Activated CD4-positive, alpha-beta T cell treated with anti-CD3 and anti-CD28 coated beads, Interleukin-10, Interleukin-2, amounts not matched to agents 100 ng/mL and 50 ng/mL, durations not matched to agents 16 hours and 8 hours (primary cell): ENCODE measurements at regions not wholly inside any gene's neighbourhood (a gene's known extent, or its start where the extent isn't known, plus 50 kb on each side); places are given as distances from the start of the nearest gene placed in this dataset.

ENCODE experiments used
- DNase-seq: peaks from one replicate; pipeline ENCODE4 v3.0.0-alpha.2; 2020

- no peak for DNase-seq
These were observed 154.1 kb upstream of the PRDM9 start for GRCh38 chr5:23353286-23353685.

- no peak for DNase-seq
These were observed 155.0 kb upstream of the PRDM9 start for GRCh38 chr5:23352446-23352845.

- DNase-seq: no peak
These were observed 164.3 kb upstream of the PRDM9 start for GRCh38 chr5:23343121-23343520.

DNA sequence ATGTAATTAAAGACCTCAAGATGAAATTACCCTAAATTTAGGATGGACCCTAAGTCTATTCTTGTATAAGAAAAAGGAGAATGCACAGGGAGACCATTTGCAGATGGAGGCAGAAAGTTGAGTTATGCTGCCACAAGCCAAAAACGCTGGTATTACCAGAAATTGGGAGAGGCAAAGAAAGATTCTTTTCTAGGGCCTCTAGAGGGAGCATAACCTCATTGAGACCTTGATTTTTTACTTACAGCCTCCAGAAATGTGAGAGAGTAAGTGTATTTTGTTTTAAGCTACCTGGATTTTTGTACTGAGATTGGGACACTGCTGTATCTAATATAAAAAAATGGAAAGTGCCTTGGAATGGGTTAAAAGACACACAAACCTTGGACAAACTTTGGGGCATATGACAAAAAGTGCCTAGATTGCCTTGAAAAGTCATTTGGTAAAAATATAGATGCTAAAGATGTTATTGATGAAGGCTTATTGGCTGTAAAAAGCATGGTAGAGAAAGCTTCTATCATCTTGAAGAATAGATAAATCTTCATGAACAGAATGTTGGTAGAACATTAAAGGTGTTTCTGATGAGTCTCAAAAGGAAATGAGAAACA is 174.7 kb upstream of the PRDM9 start:
- no peak for DNase-seq

DNA sequence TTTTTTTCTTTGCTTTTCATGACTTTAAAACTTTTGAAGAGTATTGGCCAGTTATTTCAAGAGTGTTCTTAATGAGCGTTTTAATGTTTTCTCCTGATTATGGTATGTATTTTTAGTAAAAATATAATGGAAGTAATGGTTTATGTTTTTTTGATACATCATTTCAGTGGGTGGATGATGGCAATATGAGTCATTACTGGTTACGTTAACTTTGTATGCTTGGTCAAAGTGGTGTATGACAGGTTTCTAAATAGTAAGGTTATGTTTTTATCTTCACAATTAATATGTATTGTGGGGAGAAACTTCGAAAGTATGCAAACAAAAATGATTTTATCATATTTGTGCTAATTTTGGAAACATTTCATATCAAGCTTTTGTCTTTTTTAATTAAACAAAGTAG is 176.7 kb upstream of the PRDM9 start:
- no peak for DNase-seq

GRCh38 chr5:23319901-23320300 is 187.5 kb upstream of the PRDM9 start:
- no peak for DNase-seq

DNA sequence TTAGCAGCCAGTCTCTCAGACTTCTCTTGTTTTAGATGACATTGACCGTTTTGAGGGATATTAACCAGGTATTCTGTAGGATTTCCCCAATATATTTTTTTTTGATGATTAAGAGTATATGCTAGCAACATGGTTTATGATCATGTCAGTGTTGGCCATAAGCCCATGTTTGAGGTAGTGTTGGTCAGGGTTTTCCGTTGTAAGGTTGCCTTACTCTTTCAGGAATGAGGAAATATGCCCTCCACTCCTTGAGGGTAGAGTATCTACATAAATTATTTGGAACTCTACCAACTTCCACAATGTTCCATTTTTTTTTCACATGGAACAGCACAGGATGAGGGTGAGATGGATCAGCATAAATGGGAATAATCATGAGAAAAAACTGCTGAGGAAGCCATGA is 188.4 kb upstream of the PRDM9 start:
- no peak for DNase-seq

DNA sequence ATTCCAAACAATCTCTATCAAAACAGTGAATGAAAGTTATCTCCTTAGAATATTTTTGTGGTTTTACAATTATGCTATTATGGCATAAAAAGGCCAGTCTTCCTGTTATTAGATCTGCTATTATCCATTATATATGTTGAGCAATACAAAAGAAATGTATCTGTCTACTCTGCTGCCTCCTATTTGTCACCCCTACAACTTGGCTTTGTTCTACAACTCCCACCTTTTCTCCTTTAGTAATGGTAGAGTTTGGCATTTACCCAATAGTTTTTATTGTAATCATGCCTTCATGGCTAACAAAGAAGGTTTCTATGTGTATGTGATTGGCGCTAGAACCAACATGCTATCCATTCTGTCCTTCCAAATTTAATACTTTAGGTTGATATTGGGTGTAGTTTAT is 189.2 kb upstream of the PRDM9 start:
- DNase-seq: no peak

DNA sequence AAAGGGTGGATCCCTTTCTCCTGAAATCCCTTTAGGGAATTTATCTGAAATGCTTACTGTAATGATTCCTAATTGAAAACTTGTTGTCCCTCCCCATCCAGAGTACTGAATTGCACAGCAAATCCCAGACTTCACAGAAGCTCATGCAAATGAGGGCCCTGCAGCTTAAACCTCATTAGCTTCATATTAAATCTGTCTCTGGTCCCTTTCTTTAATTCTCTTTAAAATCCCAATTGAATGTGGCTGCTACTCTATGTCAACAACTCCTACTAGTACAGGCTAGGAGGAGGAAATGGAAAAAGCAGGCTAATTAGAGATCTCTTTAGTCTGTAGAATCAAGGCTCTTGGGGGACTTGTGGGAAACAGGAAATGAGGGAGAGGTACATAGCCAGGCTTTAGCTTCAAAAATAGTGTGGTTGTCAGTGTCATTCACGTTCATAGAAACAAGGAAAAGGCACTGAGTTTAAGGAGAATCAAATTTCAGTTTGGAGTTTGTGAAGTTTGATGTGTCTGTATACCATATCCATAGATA is 191.3 kb upstream of the PRDM9 start:
- no peak for DNase-seq

GRCh38 chr5:23314827-23315226 is 192.6 kb upstream of the PRDM9 start:
- no peak for DNase-seq

DNA sequence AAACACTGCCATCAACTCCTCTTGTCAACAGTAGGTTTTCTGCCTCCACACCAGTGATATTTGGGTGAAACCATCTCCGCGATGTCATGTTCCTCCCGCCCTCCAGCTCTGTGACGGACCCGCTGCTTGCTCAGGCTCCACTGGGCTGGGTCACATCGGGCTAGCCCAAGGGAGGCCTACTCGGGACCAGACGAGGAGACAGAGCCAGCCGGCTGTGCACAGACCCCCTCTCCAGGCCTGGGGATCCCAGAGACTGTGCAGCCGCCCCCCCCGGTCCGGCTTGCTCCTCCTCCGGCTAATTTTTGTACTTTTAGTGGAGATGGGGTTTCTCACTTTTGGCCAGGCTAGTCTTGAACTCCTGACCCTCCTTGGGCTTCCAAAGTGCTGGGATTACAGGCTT is 202.4 kb upstream of the PRDM9 start:
- DNase-seq: no peak

DNA sequence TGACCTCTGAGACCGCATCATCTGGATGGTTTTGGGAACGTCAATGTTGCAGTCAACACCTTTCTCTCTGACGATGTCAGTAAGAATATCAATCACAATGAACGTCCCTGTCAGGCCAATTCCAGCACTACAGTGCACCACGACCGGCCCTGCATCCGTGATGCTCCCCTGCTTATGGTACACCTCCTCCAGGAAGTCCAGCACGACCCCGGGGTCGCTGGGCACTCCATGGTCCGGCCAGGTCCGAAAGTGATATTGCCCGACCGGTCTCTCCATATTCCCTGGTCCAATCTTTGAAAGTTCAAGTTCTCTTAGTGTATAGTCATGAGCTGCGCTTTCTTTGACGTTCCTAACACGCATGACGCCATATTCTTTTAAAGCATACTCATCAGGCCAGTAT is 203.6 kb upstream of the PRDM9 start:
- no peak for DNase-seq

GRCh38 chr5:23303435-23303834 is 204.0 kb upstream of the PRDM9 start:
- DNase-seq: no peak

GRCh38 chr5:23302438-23302837 is 205.0 kb upstream of the PRDM9 start:
- no peak for DNase-seq

GRCh38 chr5:23289162-23289561 is 218.2 kb upstream of the PRDM9 start:
- no peak for DNase-seq

DNA sequence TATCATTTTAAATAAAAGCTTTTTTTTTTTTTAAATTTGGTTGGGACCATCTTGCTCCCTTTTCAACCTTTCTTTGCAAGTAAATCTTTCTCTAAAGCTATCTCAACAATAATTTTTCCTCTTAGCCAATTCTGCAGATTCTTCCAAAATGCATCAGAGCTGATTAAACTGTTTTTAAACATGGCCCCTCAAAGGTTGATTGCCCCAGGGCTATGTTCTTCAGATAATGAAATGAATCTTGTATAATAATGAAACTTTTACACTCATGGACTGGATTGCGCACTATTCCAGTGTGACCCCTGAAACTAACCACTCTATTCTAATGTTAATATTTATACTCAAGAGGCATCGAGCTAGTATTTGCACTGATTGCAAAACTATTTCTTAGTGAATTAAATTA is 222.8 kb upstream of the PRDM9 start:
- no peak for DNase-seq

- no peak for DNase-seq
These were observed 233.2 kb upstream of the PRDM9 start for GRCh38 chr5:23274171-23274570.

DNA sequence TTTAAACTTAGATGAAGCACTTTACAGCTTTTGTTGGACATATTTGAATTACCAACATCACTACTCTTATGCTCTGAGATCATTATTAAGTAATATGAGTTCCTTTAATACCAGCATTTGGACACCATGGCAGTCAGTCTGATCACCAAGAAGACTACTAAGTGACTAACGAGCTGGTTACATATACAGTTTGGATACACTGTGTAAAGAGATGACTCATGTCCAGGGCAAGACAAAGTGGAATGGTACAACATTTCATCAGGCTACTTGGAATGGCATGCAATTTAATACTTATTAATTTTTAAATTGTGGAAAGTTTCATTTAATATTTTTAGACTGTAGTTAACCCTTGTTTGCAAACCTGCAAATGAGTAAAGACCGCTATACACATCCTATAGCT is 237.4 kb upstream of the PRDM9 start:
- no peak for DNase-seq

DNA sequence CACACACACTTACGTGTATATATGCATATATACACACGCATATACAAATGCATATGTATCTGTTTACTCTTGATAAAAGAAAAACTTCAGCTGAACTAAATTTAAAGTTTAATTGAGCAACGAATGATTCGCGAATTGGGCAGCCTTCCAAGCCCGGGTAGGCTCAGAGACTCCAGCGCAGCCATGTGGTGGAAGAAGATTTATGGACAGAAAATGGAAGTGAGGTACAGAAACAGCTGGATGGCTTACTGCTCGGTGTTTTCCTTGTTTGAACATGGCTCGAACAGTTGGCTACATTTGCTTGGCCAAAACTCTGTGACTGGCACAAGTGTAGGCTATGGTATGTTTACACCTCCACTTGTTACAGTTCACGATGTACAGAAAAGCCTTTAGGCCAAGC is 239.3 kb upstream of the PRDM9 start:
- DNase-seq: no peak

- DNase-seq: no peak
These were observed 246.8 kb upstream of the PRDM9 start for GRCh38 chr5:23260621-23261020.

- DNase-seq: no peak
These were observed 249.8 kb upstream of the PRDM9 start for GRCh38 chr5:23257656-23258055.

DNA sequence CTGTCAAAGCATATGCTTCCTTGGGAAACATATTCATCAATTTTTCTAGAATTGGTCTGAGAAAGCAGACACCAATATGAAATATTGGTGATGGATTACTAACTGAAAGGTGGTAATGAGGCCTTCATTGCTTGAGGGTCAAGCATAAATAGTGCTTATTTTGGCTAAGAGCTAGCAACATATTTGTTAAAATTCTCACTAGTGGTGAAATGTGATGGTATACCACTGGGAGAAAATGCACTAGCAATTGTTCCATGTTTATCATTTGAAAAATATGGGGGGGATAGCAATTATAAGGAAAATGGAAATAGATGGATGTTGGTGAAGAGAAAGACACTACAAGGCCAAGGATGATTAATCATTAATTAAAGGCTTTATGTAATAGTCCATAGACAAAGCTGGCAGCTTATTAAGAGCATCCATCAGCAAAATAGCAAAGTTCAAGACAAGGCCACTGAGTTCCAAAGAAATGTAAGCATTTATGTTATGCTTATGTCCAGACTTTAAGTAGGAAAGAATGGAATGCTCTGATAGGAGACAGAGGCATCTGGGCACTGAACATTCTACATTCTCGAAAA is 253.7 kb upstream of the PRDM9 start:
- DNase-seq: no peak

GRCh38 chr5:23242891-23243290 is 264.5 kb upstream of the PRDM9 start:
- no peak for DNase-seq

- DNase-seq: no peak
These were observed 272.2 kb upstream of the PRDM9 start for GRCh38 chr5:23235246-23235645.

GRCh38 chr5:23234197-23234596 is 273.2 kb upstream of the PRDM9 start:
- DNase-seq: no peak
